HEK293 (cell line): ENCODE measurements at regions not wholly inside any gene's neighbourhood (a gene's known extent, or its start where the extent isn't known, plus 50 kb on each side); places are given as distances from the start of the nearest gene placed in this dataset.
A peak's percentile ranks its signal among the peaks of the same experiment; 100 is the strongest.

Experiments used
- CTCF ChIA-PET: fragments of 350-600 bp; formaldehyde crosslinking; extraction: SDS; loops from one replicate; lab custom pipeline; 2021; ENCODE audit warnings: antibody characterized with exemption; lab: Yijun Ruan, JAX
- POLR2A ChIA-PET: fragments of 300-600 bp; formaldehyde crosslinking; extraction: SDS; loops from one replicate; lab custom pipeline; 2020; ENCODE audit warnings: antibody characterized with exemption, inconsistent platforms; lab: Yijun Ruan, JAX
- H3K27ac ChIP-seq: fragments of 200-500 bp; sonication (Bioruptor generic); 2 replicates; pipeline ENCODE4 v1.5.1; 2014; ENCODE audit warnings: low read depth, low read length, control low read depth, inconsistent platforms; ENCODE audit errors: extremely low read depth
- H3K36me3 ChIP-seq, 2 experiments: fragments of 200-500 bp in 1 of 2; sonication (Bioruptor generic) in 1 of 2; 1 replicate in 1 of 2; 2 replicates in 1 of 2; pipeline ENCODE4 v1.5.1; 2014 to 2017; ENCODE audit warnings: inconsistent platforms in 2 of 2, low read length in 2 of 2; ENCODE audit not compliant: control insufficient read depth in 2 of 2, insufficient read depth in 1 of 2
- H3K4me1 ChIP-seq: fragments of 200-500 bp; sonication (Bioruptor generic); 2 replicates; pipeline ENCODE4 v1.5.1; 2014; ENCODE audit warnings: mild to moderate bottlenecking, low read length, inconsistent platforms; ENCODE audit not compliant: control insufficient read depth, insufficient read depth
- H3K4me3 ChIP-seq: 2 replicates; pipeline ENCODE4 v1.5.1; 2011; ENCODE audit warnings: low read depth, mild to moderate bottlenecking, control low read depth, low read length, moderate library complexity
- H3K9me3 ChIP-seq: fragments of 200-500 bp; sonication (Bioruptor generic); 2 replicates; pipeline ENCODE4 v1.5.1; 2014; ENCODE audit warnings: low read depth, low read length, inconsistent platforms; ENCODE audit not compliant: control insufficient read depth, insufficient read depth
- TCF7L2 ChIP-seq: IDR thresholded peaks from 2 replicates; pipeline ENCODE4 v1.6.1; 2011; ENCODE audit warnings: low read depth, mild to moderate bottlenecking, inconsistent platforms, low read length, moderate library complexity, borderline replicate concordance
- ZFP41 ChIP-seq: fragments of 450-650 bp; formaldehyde crosslinking; IDR thresholded peaks from 2 replicates; pipeline ENCODE4 v1.5.1; 2016; ENCODE audit warnings: missing biosample characterization, missing genetic modification characterization, borderline replicate concordance
- ZIC2 ChIP-seq: fragments of 450-650 bp; formaldehyde crosslinking; IDR thresholded peaks from 2 replicates; pipeline ENCODE4 v1.5.1; 2016; ENCODE audit warnings: missing biosample characterization, missing genetic modification characterization
- ZNF184 ChIP-seq: fragments of 450-650 bp; IDR thresholded peaks from 2 replicates; pipeline ENCODE4 v1.5.1; 2018; ENCODE audit warnings: missing biosample characterization, mild to moderate bottlenecking, missing genetic modification characterization
- ZNF335 ChIP-seq: fragments of 450-650 bp; formaldehyde crosslinking; conservative IDR thresholded peaks from 2 replicates; pipeline ENCODE4 v1.5.1; 2016; ENCODE audit warnings: missing biosample characterization, missing genetic modification characterization
- ZNF423 ChIP-seq: fragments of 450-650 bp; formaldehyde crosslinking; IDR thresholded peaks from 2 replicates; pipeline ENCODE4 v1.5.1; 2016; ENCODE audit warnings: missing biosample characterization, missing genetic modification characterization
- ZNF449 ChIP-seq: fragments of 450-650 bp; formaldehyde crosslinking; IDR thresholded peaks from 2 replicates; pipeline ENCODE4 v1.5.1; 2017; ENCODE audit warnings: missing biosample characterization, mild to moderate bottlenecking, missing genetic modification characterization, moderate library complexity
- ZNF610 ChIP-seq: fragments of 450-650 bp; formaldehyde crosslinking; IDR thresholded peaks from 2 replicates; pipeline ENCODE4 v1.5.1; 2016; ENCODE audit warnings: missing biosample characterization, missing genetic modification characterization, borderline replicate concordance
- ZNF76 ChIP-seq: fragments of 450-650 bp; formaldehyde crosslinking; IDR thresholded peaks from 2 replicates; pipeline ENCODE4; 2016; ENCODE audit warnings: low read depth, missing biosample characterization, missing genetic modification characterization, borderline replicate concordance
- ZNF837 ChIP-seq: fragments of 450-650 bp; formaldehyde crosslinking; IDR thresholded peaks from 2 replicates; pipeline ENCODE4 v1.5.1; 2016; ENCODE audit warnings: missing biosample characterization, missing genetic modification characterization
- ZNF843 ChIP-seq: fragments of 450-650 bp; formaldehyde crosslinking; IDR thresholded peaks from 2 replicates; pipeline ENCODE4 v1.5.1; 2016; ENCODE audit warnings: missing biosample characterization, missing genetic modification characterization
- TF ChIP-seq, protein P1 (sequence below): fragments of 450-650 bp; formaldehyde crosslinking; IDR thresholded peaks from 2 replicates; pipeline ENCODE4 v1.5.1; 2016; ENCODE audit warnings: missing biosample characterization, missing genetic modification characterization
- TF ChIP-seq, protein P2 (sequence below): fragments of 450-650 bp; formaldehyde crosslinking; IDR thresholded peaks from 2 replicates; pipeline ENCODE4 v1.5.1; 2016; ENCODE audit warnings: missing biosample characterization, missing genetic modification characterization, borderline replicate concordance

DNA sequence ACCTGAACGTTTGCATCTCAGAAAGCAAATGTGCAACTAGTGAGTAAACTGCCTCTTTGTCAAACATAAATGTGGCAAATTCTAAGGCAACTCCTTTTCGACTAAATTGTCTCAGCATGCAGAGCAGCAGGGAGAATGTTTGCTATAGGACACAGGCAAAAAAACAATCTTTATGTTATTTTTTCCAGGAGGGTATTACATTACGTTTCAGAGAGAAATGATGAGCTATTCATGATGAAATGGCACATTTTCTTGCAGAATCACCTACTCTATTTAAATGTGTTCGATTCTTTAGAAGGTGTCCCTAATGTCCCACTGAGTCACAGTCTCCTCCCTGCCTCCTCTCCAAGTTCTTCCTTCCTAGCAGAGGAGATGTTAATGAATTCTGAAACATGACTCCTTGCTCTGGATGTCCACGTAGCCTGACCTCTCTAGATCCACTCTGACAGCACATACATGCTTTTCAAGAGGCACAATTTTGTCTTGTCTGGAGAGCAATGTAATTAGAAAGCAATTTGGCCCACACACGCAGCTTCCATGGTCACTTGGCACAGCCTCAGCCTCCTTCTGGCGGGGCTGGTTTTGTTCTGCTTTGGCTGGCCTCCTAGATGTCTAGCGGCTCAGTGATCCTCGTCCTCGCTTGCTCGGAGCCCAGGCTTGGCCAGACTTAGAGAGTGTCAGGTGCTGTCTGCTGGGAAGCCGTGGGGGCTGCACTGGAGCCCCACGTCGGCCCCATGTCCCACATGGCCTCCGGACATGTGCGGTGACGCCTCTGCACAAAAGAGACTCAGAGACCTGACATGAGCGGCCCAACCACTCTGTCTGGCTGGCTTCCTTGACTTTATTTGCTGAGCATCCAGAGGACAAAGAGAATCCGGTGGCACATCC, 125.7 kb upstream of the ZNF438 start:
- POLR2A ChIA-PET: no interaction called here
- CTCF ChIA-PET: no interaction called here
- no peaks in the 10 kb centered on the region for H3K4me1 ChIP-seq
- H3K27ac ChIP-seq: no peak overlapping the region
- no peak overlapping the region for H3K4me3 ChIP-seq
- H3K36me3 ChIP-seq: no peaks in the 10 kb centered on the region
- H3K9me3 ChIP-seq: no peaks in the 10 kb centered on the region
- TF ChIP-seq ZNF184 (tag by site-specific recombination) (no peak), ZNF449 (tag by site-specific recombination) (peak; percentile 65; the same call in 1 of the 2 replicates), ZIC2 (tag by site-specific recombination) (peak; percentile 57), ZNF335 (tag by site-specific recombination) (peak; percentile 46)

DNA sequence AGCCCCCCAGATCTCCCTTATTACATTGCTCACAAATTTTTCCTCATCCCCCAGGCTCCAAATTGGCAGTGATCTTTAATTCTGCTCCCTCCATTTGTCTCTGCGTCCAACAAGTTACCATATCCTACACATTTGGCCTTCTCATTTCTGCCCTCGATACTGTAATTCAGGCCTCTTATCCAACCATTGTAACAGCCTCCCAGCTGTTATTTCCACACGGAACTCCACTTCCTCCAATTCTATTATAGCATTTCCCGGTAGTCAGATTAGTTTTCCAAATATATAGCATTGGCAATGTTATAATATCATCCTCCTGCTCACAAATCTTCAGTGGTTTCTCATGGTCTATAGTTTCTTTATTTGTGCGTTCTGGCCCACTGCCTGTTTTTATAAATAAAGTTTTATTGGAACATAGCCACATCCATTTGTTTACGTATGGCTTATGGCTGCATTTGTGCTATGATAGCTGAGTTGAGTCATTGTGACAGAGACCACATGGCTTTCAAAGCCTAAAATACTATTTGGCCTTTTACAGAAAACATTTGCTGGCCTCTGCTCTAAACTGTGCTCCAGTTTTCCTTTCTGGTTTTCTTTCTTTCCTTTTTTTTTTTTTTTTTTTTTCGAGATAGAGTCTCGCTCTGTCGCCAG, 126.5 kb upstream of the ZNF438 start:
- CTCF ChIA-PET: no interaction called here
- H3K27ac ChIP-seq: no peak overlapping the region

DNA sequence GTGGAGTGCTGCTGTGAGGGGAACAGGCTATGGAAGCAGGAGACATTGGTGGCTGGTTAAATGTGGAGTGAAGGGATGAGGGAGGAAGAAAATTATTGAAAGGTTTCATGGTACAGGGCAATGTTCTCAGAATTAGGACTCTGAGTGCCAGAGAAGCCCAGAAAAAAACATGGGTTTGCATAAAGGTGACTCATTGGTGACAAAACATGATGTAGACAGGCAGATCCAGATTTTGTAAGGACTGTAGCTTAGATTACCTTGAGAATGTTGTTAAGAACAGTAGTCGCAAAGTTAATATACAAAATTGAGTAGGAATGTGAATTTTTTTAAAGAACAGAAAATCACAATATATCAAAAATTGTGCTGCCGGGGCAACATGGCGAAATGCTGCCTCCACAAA, 134.9 kb upstream of the ZNF438 start:
- Histone ChIP-seq H3K9me3 (no peaks in the 10 kb centered on the region), H3K27ac (no peak overlapping the region), H3K4me1 (no peaks in the 10 kb centered on the region), H3K4me3 (no peak overlapping the region), H3K36me3 (no peaks in the 10 kb centered on the region)
- no peak for TF ChIP-seq ZNF843
- TF ChIP-seq ZNF423 (tag by site-specific recombination): no peak
- TF ChIP-seq, protein P1, sequence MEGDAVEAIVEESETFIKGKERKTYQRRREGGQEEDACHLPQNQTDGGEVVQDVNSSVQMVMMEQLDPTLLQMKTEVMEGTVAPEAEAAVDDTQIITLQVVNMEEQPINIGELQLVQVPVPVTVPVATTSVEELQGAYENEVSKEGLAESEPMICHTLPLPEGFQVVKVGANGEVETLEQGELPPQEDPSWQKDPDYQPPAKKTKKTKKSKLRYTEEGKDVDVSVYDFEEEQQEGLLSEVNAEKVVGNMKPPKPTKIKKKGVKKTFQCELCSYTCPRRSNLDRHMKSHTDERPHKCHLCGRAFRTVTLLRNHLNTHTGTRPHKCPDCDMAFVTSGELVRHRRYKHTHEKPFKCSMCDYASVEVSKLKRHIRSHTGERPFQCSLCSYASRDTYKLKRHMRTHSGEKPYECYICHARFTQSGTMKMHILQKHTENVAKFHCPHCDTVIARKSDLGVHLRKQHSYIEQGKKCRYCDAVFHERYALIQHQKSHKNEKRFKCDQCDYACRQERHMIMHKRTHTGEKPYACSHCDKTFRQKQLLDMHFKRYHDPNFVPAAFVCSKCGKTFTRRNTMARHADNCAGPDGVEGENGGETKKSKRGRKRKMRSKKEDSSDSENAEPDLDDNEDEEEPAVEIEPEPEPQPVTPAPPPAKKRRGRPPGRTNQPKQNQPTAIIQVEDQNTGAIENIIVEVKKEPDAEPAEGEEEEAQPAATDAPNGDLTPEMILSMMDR (tag by site-specific recombination): no peak
- POLR2A ChIA-PET: no interaction called here
- CTCF ChIA-PET: no interaction called here

More for the DNA sequence above, 126.5 kb upstream of the ZNF438 start:
- POLR2A ChIA-PET: no interaction called here
- Histone ChIP-seq H3K36me3 (no peaks in the 10 kb centered on the region), H3K4me3 (no peak overlapping the region), H3K9me3 (no peaks in the 10 kb centered on the region), H3K4me1 (no peaks in the 10 kb centered on the region)
- TF ChIP-seq ZNF837 (tag by site-specific recombination): no peak
- TF ChIP-seq ZNF76 (tag by site-specific recombination): no peak
- TF ChIP-seq, protein P2, sequence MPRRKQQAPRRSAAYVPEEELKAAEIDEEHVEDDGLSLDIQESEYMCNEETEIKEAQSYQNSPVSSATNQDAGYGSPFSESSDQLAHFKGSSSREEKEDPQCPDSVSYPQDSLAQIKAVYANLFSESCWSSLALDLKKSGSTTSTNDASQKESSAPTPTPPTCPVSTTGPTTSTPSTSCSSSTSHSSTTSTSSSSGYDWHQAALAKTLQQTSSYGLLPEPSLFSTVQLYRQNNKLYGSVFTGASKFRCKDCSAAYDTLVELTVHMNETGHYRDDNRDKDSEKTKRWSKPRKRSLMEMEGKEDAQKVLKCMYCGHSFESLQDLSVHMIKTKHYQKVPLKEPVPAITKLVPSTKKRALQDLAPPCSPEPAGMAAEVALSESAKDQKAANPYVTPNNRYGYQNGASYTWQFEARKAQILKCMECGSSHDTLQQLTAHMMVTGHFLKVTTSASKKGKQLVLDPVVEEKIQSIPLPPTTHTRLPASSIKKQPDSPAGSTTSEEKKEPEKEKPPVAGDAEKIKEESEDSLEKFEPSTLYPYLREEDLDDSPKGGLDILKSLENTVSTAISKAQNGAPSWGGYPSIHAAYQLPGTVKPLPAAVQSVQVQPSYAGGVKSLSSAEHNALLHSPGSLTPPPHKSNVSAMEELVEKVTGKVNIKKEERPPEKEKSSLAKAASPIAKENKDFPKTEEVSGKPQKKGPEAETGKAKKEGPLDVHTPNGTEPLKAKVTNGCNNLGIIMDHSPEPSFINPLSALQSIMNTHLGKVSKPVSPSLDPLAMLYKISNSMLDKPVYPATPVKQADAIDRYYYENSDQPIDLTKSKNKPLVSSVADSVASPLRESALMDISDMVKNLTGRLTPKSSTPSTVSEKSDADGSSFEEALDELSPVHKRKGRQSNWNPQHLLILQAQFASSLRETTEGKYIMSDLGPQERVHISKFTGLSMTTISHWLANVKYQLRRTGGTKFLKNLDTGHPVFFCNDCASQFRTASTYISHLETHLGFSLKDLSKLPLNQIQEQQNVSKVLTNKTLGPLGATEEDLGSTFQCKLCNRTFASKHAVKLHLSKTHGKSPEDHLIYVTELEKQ: no peak
- no peak for TF ChIP-seq ZNF335 (tag by site-specific recombination)
- TF ChIP-seq TCF7L2: no peak
- TF ChIP-seq ZFP41 (tag by site-specific recombination): no peak
- TF ChIP-seq ZNF610 (tag by site-specific recombination): no peak
